NCI-H2196 treated with DMSO at 0.1 percent for 48 hours (cell line): ENCODE measurements at regions not wholly inside any gene's neighbourhood (a gene's known extent, or its start where the extent isn't known, plus 50 kb on each side); places are given as distances from the start of the nearest gene placed in this dataset.

Source experiments
- DNase-seq: peaks from one replicate; lab custom pipeline; 2025; ENCODE audit not compliant: unreplicated experiment; lab: John Stamatoyannopoulos, UW

GRCh38 chr15:62988701-62989100 lies 53.8 kb upstream of the TPM1 start:
- no peak for DNase-seq

GRCh38 chr15:62989366-62990055 lies 53.0 kb upstream of the TPM1 start:
- DNase-seq: no peak

- DNase-seq: no peak
These were observed 50.8 kb upstream of the TPM1 start for GRCh38 chr15:62991698-62992097.

GRCh38 chr15:62992302-62992701 lies 50.2 kb upstream of the TPM1 start:
- DNase-seq: no peak
